ENCODE measurements at regions not wholly inside any gene's neighbourhood (a gene's known extent, or its start where the extent isn't known, plus 50 kb on each side); places are given as distances from the start of the nearest gene placed in this dataset.
A peak's percentile ranks its signal among the peaks of the same experiment; 100 is the strongest.

DNA sequence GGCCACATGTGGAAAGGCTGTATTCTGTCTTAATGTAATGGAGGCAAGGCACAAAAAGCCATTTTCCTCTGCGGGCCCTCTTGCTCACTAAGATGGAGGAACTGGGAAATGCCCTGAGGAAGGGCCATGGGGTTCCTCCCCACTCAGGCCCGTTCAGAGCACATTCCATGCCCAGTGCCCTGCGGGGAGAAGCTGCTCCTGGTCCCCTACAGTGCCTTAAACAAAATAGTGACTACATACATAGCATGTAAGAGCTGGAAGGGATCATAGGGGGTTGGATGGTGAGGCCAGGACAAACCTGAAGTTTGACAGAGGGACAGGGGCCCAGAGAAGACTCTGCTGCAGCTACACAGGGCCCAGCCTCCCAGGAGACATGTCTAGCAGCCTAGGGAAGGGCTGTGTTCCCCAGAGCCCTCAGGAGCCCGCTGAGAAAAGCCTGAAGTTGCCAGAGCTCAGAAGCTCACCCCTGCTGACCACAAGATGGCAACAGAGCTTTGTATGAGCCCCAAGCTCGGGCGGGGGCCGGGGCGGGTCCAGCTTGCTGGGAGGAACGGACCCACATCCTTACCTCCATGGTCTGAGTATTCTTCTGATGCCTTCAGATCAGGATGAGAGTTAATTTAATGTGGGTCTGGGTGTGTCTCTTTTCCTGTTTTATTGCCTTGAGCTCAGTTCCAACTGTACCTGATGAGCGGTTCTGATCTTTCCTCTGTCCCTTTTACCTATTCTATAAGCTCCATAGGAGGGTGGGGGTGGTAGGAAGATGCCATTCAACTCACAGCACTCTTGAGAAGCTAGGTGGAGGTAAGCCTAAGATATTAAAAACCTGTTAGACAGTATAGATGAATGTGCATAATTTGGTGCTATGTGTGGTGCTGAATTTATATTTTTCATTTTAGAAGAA, 242.9 kb downstream of the CDC5L start:
- Histone ChIP-seq H3K9me3 (ENCODE audit: control insufficient read depth, low read depth, low read length) (no peaks in the 10 kb centered on the region), H3K27me3 (ENCODE audit: control insufficient read depth, extremely low read depth, insufficient read depth, low read length) (no peaks in the 10 kb centered on the region), H3K4me2 (ENCODE audit: control insufficient read depth, extremely low read depth, insufficient read depth, low read depth, low read length) (no peak overlapping the region), H2AFZ (ENCODE audit: control insufficient read depth, low read length) (no peak overlapping the region), H4K20me1 (ENCODE audit: control insufficient read depth, extremely low read depth, insufficient read depth, low read length) (no peaks in the 10 kb centered on the region), H3K4me1 (ENCODE audit: control insufficient read depth, extremely low read depth, insufficient read depth, low read length) (no peaks in the 10 kb centered on the region), H3K9ac (ENCODE audit: control insufficient read depth, extremely low read depth, insufficient read depth, low read length) (no peak overlapping the region), H3K36me3 (ENCODE audit: control insufficient read depth in 2 of 2, extremely low read depth in 1 of 2, insufficient read depth in 2 of 2, low read length in 2 of 2) (no peaks in the 10 kb centered on the region), H3K4me3 (ENCODE audit: control insufficient read depth in 2 of 3, extremely low read depth in 1 of 3, insufficient read depth in 2 of 3, low read depth in 1 of 3, low read length in 3 of 3) (no peak overlapping the region), H3K9me1 (ENCODE audit: control insufficient read depth, extremely low read depth, insufficient read depth, low read length) (no peaks in the 10 kb centered on the region), H3K79me2 (ENCODE audit: control insufficient read depth, insufficient read depth, low read length) (no peaks in the 10 kb centered on the region), H3K27ac (ENCODE audit: control insufficient read depth, insufficient read depth, low read length) (no peak overlapping the region)
- DNase-seq (ENCODE audit: low read depth, low spot score): no peak
- dilution Hi-C loops (cut with MboI; ENCODE audit: extremely low pct_ligation_motif_present, low sequenced_read_pairs): no loop called here
- no peak for FAIRE-seq
- no peak for TF ChIP-seq EZH2 (IDR thresholded peaks at IDR 0.05; ENCODE audit: low read length)
- TF ChIP-seq, protein P1, sequence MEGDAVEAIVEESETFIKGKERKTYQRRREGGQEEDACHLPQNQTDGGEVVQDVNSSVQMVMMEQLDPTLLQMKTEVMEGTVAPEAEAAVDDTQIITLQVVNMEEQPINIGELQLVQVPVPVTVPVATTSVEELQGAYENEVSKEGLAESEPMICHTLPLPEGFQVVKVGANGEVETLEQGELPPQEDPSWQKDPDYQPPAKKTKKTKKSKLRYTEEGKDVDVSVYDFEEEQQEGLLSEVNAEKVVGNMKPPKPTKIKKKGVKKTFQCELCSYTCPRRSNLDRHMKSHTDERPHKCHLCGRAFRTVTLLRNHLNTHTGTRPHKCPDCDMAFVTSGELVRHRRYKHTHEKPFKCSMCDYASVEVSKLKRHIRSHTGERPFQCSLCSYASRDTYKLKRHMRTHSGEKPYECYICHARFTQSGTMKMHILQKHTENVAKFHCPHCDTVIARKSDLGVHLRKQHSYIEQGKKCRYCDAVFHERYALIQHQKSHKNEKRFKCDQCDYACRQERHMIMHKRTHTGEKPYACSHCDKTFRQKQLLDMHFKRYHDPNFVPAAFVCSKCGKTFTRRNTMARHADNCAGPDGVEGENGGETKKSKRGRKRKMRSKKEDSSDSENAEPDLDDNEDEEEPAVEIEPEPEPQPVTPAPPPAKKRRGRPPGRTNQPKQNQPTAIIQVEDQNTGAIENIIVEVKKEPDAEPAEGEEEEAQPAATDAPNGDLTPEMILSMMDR (optimal IDR thresholded peaks at IDR 0.05 in 1 of 3, IDR thresholded peaks at IDR 0.05 in 1 of 3, conservative IDR thresholded peaks at IDR 0.05 in 1 of 3; ENCODE audit: extremely low read depth in 1 of 3, insufficient read depth in 2 of 3, low read length in 3 of 3): peak; percentile 48 to 80 (median 55)

DNA sequence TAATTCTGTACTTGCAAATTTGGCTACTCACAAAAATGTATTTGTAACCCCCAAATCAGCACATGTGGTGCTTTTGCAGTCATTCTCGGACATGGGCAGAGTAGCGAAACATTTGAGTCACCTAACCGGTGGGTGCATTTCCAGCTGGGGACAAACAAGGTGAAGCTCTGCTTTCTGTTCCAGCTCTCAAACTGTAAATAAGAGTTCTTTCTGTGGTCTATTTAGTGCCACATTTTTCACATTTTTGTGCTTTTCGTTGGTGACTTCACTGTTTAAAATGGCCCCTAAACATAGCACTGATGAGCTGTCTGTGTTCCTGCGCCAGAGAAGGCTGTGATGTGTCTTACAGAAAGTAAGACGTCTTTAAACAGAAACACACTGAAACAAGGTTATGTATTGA, 244.5 kb downstream of the CDC5L start:
- no peak for DNase-seq (ENCODE audit: low read depth, low spot score)
- Histone ChIP-seq H3K9ac (ENCODE audit: control insufficient read depth, extremely low read depth, insufficient read depth, low read length) (no peak overlapping the region), H3K4me2 (ENCODE audit: control insufficient read depth, extremely low read depth, insufficient read depth, low read depth, low read length) (no peak overlapping the region), H3K9me1 (ENCODE audit: control insufficient read depth, extremely low read depth, insufficient read depth, low read length) (no peaks in the 10 kb centered on the region), H3K79me2 (ENCODE audit: control insufficient read depth, insufficient read depth, low read length) (no peaks in the 10 kb centered on the region), H3K27ac (ENCODE audit: control insufficient read depth, insufficient read depth, low read length) (no peak overlapping the region), H3K4me1 (ENCODE audit: control insufficient read depth, extremely low read depth, insufficient read depth, low read length) (no peaks in the 10 kb centered on the region), H4K20me1 (ENCODE audit: control insufficient read depth, extremely low read depth, insufficient read depth, low read length) (no peaks in the 10 kb centered on the region), H3K27me3 (ENCODE audit: control insufficient read depth, extremely low read depth, insufficient read depth, low read length) (peaks cover 10% of the 10 kb centered on the region), H3K4me3 (ENCODE audit: control insufficient read depth in 2 of 3, extremely low read depth in 1 of 3, insufficient read depth in 2 of 3, low read depth in 1 of 3, low read length in 3 of 3) (no peak overlapping the region), H3K9me3 (ENCODE audit: control insufficient read depth, low read depth, low read length) (no peaks in the 10 kb centered on the region), H3K36me3 (ENCODE audit: control insufficient read depth in 2 of 2, extremely low read depth in 1 of 2, insufficient read depth in 2 of 2, low read length in 2 of 2) (no peaks in the 10 kb centered on the region), H2AFZ (ENCODE audit: control insufficient read depth, low read length) (no peak overlapping the region)
- peak; percentile 52 for FAIRE-seq
- dilution Hi-C loops (cut with MboI; ENCODE audit: extremely low pct_ligation_motif_present, low sequenced_read_pairs): no loop called here
- TF ChIP-seq EZH2 (IDR thresholded peaks at IDR 0.05; ENCODE audit: low read length): no peak
- TF ChIP-seq, protein P1 (optimal IDR thresholded peaks at IDR 0.05 in 1 of 3, IDR thresholded peaks at IDR 0.05 in 1 of 3, conservative IDR thresholded peaks at IDR 0.05 in 1 of 3; ENCODE audit: extremely low read depth in 1 of 3, insufficient read depth in 2 of 3, low read length in 3 of 3): no peak
